PC-3 (cell line): ENCODE measurements at regions not wholly inside any gene's neighbourhood (a gene's known extent, or its start where the extent isn't known, plus 50 kb on each side); places are given as distances from the start of the nearest gene placed in this dataset.

Experiments used
- ATAC-seq: fragments of 200-7000 bp; cut with Tn5 transposase; 2 replicates; pipeline ENCODE4 v1.9.1; 2020; ENCODE audit warnings: mild to moderate bottlenecking, moderate library complexity
- BruUV-seq: library from RNA; stranded (reverse); fragments of 400-500 nt; replicated peaks from 2 replicates; lab custom pipeline; 2021; lab: Mats Ljungman, UMichigan
- CTCF ChIA-PET: fragments of 300-600 bp; sonication (Branson Sonifier 250); formaldehyde crosslinking; loops from one replicate; lab custom pipeline; 2022; ENCODE audit warnings: antibody characterized with exemption; lab: Charles Lee
- POLR2A ChIA-PET: fragments of 300-600 bp; sonication (Branson Sonifier 250); formaldehyde crosslinking; loops from one replicate; lab custom pipeline; 2022; ENCODE audit warnings: antibody characterized with exemption; ENCODE audit not compliant: unreplicated experiment; lab: Charles Lee
- DNase-seq: peaks from one replicate; pipeline ENCODE4 v3.0.0-alpha.2; 2015
- H2AFZ ChIP-seq: fragments of 300-600 bp; sonication (generic); 2 replicates; pipeline ENCODE4 v1.6.0; 2016; ENCODE audit warnings: antibody characterized with exemption, low read length
- H3F3A ChIP-seq: fragments of 300-600 bp; sonication (generic); one replicate; pipeline ENCODE4 v1.6.0; 2017; ENCODE audit warnings: antibody characterized with exemption, low read length, control low read depth, mild to moderate bottlenecking; ENCODE audit not compliant: unreplicated experiment
- H3K27ac ChIP-seq: fragments of 300-600 bp; sonication (generic); 2 replicates; pipeline ENCODE4 v1.5.1; 2016; ENCODE audit warnings: mild to moderate bottlenecking, low read length
- H3K27me3 ChIP-seq: fragments of 300-600 bp; sonication (generic); 2 replicates; pipeline ENCODE4 v1.6.1; 2016; ENCODE audit warnings: low read length, mixed read lengths
- H3K36me3 ChIP-seq: fragments of 300-600 bp; sonication (generic); 2 replicates; pipeline ENCODE4 v1.6.1; 2016; ENCODE audit warnings: low read depth, mixed run types, low read length, mixed read lengths
- H3K4me1 ChIP-seq: fragments of 300-600 bp; sonication (generic); 2 replicates; pipeline ENCODE4 v1.5.1; 2016; ENCODE audit warnings: low read length; ENCODE audit not compliant: insufficient read depth
- H3K4me2 ChIP-seq: fragments of 300-600 bp; sonication (generic); 2 replicates; pipeline ENCODE4 v1.6.0; 2016; ENCODE audit warnings: low read length
- H3K4me3 ChIP-seq: fragments of 300-600 bp; sonication (generic); 2 replicates; pipeline ENCODE4 v1.5.1; 2016; ENCODE audit warnings: mild to moderate bottlenecking, low read length, mixed read lengths
- H3K79me2 ChIP-seq: fragments of 300-600 bp; sonication (generic); 2 replicates; pipeline ENCODE4 v1.6.1; 2017; ENCODE audit warnings: low read length, mixed read lengths
- H3K9ac ChIP-seq: fragments of 300-600 bp; sonication (generic); 2 replicates; pipeline ENCODE4 v1.6.0; 2016; ENCODE audit warnings: mild to moderate bottlenecking, low read length
- H3K9me2 ChIP-seq: fragments of 300-600 bp; sonication (generic); replicated peaks from 2 replicates; pipeline ENCODE4 v1.6.1; 2016; ENCODE audit warnings: mixed run types, low read length, mixed read lengths
- H3K9me3 ChIP-seq: fragments of 300-600 bp; sonication (generic); 2 replicates; pipeline ENCODE4 v1.6.1; 2016; ENCODE audit warnings: low read length, mixed read lengths
- H4K20me1 ChIP-seq: fragments of 300-600 bp; sonication (generic); 2 replicates; pipeline ENCODE4 v1.6.1; 2016; ENCODE audit warnings: low read length, mixed read lengths
- EZH2 ChIP-seq: fragments of 300-600 bp; sonication (generic); IDR thresholded peaks from one replicate; pipeline ENCODE4 v1.6.1; 2017; ENCODE audit warnings: antibody characterized with exemption, mild to moderate bottlenecking, low read length; ENCODE audit not compliant: unreplicated experiment
- EZH2phosphoT487 ChIP-seq: fragments of 300-600 bp; sonication (generic); IDR thresholded peaks from 2 replicates; pipeline ENCODE4 v1.6.1; 2018; ENCODE audit warnings: mild to moderate bottlenecking, antibody characterized with exemption, low read length, borderline replicate concordance
- intact Hi-C: fragments of 100-400 bp; cut with micrococcal nuclease; formaldehyde crosslinking; loops from 2 replicates; pipeline ENCODE4 v1.9.0; 2023
- TF ChIP-seq, protein P1 (sequence below): fragments of 300-600 bp; sonication (generic); conservative IDR thresholded peaks from 2 replicates; pipeline ENCODE4 v1.5.1; 2017; ENCODE audit warnings: antibody characterized with exemption, low read depth, mild to moderate bottlenecking, low read length

DNA sequence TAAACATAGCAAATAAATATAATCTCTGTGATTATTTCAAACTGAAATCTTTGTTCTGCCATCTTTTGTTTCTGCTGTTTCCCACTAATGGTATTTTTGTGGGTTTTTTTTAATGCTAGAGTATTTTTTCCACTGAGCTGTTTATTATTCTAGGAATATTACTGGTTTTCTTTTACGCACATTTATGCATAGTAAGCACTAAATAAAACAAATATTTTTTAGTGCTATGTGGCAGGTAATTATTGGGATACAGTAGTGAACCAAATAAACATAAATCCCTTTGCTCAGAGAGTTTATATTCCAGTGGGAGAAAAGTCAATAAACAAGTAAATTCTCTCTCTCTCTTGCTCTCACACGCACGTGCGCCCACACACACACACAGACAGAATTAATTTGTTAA is 397.4 kb downstream of the PRDM5 start:
- Histone ChIP-seq H3K27me3 (no peaks in the 10 kb centered on the region), H3K9me2 (no peaks in the 10 kb centered on the region), H3F3A (no peaks in the 10 kb centered on the region), H3K4me2 (no peak overlapping the region), H3K36me3 (no peaks in the 10 kb centered on the region), H3K4me1 (no peaks in the 10 kb centered on the region), H2AFZ (no peak overlapping the region), H3K79me2 (no peaks in the 10 kb centered on the region), H3K27ac (no peak overlapping the region), H3K4me3 (no peak overlapping the region), H3K9ac (no peak overlapping the region), H3K9me3 (no peaks in the 10 kb centered on the region), H4K20me1 (no peaks in the 10 kb centered on the region)
- DNase-seq (no peak), ATAC-seq (no peak)
- intact Hi-C loops, result no loop called here
- TF ChIP-seq EZH2, result no peak
- no peak for TF ChIP-seq EZH2phosphoT487
- TF ChIP-seq, protein P1, sequence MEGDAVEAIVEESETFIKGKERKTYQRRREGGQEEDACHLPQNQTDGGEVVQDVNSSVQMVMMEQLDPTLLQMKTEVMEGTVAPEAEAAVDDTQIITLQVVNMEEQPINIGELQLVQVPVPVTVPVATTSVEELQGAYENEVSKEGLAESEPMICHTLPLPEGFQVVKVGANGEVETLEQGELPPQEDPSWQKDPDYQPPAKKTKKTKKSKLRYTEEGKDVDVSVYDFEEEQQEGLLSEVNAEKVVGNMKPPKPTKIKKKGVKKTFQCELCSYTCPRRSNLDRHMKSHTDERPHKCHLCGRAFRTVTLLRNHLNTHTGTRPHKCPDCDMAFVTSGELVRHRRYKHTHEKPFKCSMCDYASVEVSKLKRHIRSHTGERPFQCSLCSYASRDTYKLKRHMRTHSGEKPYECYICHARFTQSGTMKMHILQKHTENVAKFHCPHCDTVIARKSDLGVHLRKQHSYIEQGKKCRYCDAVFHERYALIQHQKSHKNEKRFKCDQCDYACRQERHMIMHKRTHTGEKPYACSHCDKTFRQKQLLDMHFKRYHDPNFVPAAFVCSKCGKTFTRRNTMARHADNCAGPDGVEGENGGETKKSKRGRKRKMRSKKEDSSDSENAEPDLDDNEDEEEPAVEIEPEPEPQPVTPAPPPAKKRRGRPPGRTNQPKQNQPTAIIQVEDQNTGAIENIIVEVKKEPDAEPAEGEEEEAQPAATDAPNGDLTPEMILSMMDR, result no peak
- CTCF ChIA-PET, result no interaction called here
- no TSS peak for BruUV-seq
- POLR2A ChIA-PET, result no interaction called here

GRCh38 chr4:120524237-120524636 is 398.3 kb downstream of the PRDM5 start:
- CTCF ChIA-PET, result no interaction called here
- Histone ChIP-seq H3K27ac (no peak overlapping the region), H2AFZ (no peak overlapping the region), H3F3A (no peaks in the 10 kb centered on the region), H4K20me1 (no peaks in the 10 kb centered on the region), H3K36me3 (no peaks in the 10 kb centered on the region), H3K4me1 (no peaks in the 10 kb centered on the region), H3K4me3 (no peak overlapping the region), H3K9me2 (no peaks in the 10 kb centered on the region), H3K79me2 (no peaks in the 10 kb centered on the region), H3K4me2 (no peak overlapping the region), H3K9ac (no peak overlapping the region), H3K27me3 (no peaks in the 10 kb centered on the region), H3K9me3 (no peaks in the 10 kb centered on the region)
- ATAC-seq (no peak), DNase-seq (no peak)
- intact Hi-C loops, result no loop called here
- POLR2A ChIA-PET, result no interaction called here
- TF ChIP-seq EZH2, result no peak
- TF ChIP-seq, protein P1, result no peak
- no peak for TF ChIP-seq EZH2phosphoT487
- BruUV-seq, result no TSS peak

DNA sequence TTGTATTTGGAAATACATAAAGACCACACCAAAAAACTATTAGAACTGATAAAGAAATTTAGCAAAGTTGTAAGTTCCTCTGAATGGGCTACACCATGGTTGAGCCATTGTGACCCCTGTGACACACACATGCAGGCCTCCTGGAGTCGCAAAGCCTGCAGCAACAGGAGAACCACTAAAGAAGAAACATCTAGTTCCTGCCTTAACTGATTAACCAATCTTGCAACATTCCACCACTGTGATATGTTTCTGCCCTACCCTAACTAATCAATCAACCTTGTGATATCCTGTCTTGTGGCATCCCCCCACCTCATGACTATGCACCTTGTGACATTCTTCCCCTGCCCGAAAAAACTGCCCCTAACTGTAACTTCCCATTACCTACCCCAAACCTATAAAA is 401.8 kb downstream of the PRDM5 start:
- no peak overlapping the region for H2AFZ ChIP-seq
- ChIA-PET CTCF (no interaction called here), POLR2A (no interaction called here)
- H3K4me1 ChIP-seq, result peaks cover 10% of the 10 kb centered on the region; the same call in 1 of the 2 replicates
- no TSS peak for BruUV-seq
- no peaks in the 10 kb centered on the region for H3K27me3 ChIP-seq
- H3K36me3 ChIP-seq, result no peaks in the 10 kb centered on the region
- H3K9me3 ChIP-seq, result no peaks in the 10 kb centered on the region
- no peak overlapping the region for H3K9ac ChIP-seq
- H3K27ac ChIP-seq, result no peak overlapping the region
- TF ChIP-seq, protein P1, result no peak
- TF ChIP-seq EZH2phosphoT487 (no peak), EZH2 (no peak)
- ATAC-seq (no peak), DNase-seq (no peak)
- no peak overlapping the region for H3K4me2 ChIP-seq
- intact Hi-C loops, result no loop called here
- no peaks in the 10 kb centered on the region for H3K79me2 ChIP-seq
- H3F3A ChIP-seq, result no peaks in the 10 kb centered on the region
- no peaks in the 10 kb centered on the region for H3K9me2 ChIP-seq
- H4K20me1 ChIP-seq, result no peaks in the 10 kb centered on the region
- no peak overlapping the region for H3K4me3 ChIP-seq
